IPS DF 6.9 (cell line): ENCODE measurements at regions not wholly inside any gene's neighbourhood (a gene's known extent, or its start where the extent isn't known, plus 50 kb on each side); places are given as distances from the start of the nearest gene placed in this dataset.
A peak's percentile ranks its signal among the peaks of the same experiment; 100 is the strongest.

Experiments
- DNase-seq: peaks from one replicate; pipeline ENCODE4 v3.0.0-alpha.2; 2013; ENCODE audit warnings: low read depth, low spot score
- H3K27ac ChIP-seq: one replicate; pipeline ENCODE4 v1.5.1; 2013; ENCODE audit warnings: low read length, control low read depth
- H3K27me3 ChIP-seq: 2 replicates; pipeline ENCODE4 v1.6.1; 2013; ENCODE audit warnings: mild to moderate bottlenecking, low read length; ENCODE audit not compliant: control insufficient read depth, insufficient read depth
- H3K36me3 ChIP-seq: 2 replicates; pipeline ENCODE4 v1.6.1; 2013; ENCODE audit warnings: low read length; ENCODE audit not compliant: control insufficient read depth, insufficient read depth
- H3K4me1 ChIP-seq: 2 replicates; pipeline ENCODE4 v1.6.1; 2013; ENCODE audit warnings: low read length; ENCODE audit not compliant: control insufficient read depth, insufficient read depth
- H3K4me3 ChIP-seq: 2 replicates; pipeline ENCODE4 v1.5.1; 2013; ENCODE audit warnings: mild to moderate bottlenecking, low read length
- H3K9me3 ChIP-seq: 2 replicates; pipeline ENCODE4 v1.6.1; 2013; ENCODE audit warnings: low read length, inconsistent platforms; ENCODE audit not compliant: control insufficient read depth, insufficient read depth
- WGBS: extraction: QIAGEN DNeasy Blood & Tissue Kit; methylation state at CpG from one replicate; pipeline ENCODE4 v1.1.7; 2013; ENCODE audit warnings: mixed read lengths, missing lambda C conversion rate; ENCODE audit not compliant: insufficient read length, insufficient coverage; 5-methylcytosine and 5-hydroxymethylcytosine counted together

- no CpG with 5 or more reads among the region's 9 CpGs for WGBS
- H3K4me3 ChIP-seq, result no peak overlapping the region
- no peaks in the 10 kb centered on the region for H3K27me3 ChIP-seq
- no peaks in the 10 kb centered on the region for H3K9me3 ChIP-seq
- H3K4me1 ChIP-seq, result no peaks in the 10 kb centered on the region
- H3K36me3 ChIP-seq, result no peaks in the 10 kb centered on the region
- no peak overlapping the region for H3K27ac ChIP-seq
- DNase-seq, result no peak
These were observed 72.3 kb downstream of the LINC00237 start for GRCh38 chr20:21033817-21034216.

GRCh38 chr20:21031666-21032065, 74.5 kb downstream of the LINC00237 start:
- Histone ChIP-seq H3K27me3 (no peaks in the 10 kb centered on the region), H3K27ac (no peak overlapping the region), H3K36me3 (no peaks in the 10 kb centered on the region), H3K4me1 (no peaks in the 10 kb centered on the region), H3K4me3 (no peak overlapping the region), H3K9me3 (no peaks in the 10 kb centered on the region)
- WGBS, result no CpG with 5 or more reads among the region's 1 CpG
- no peak for DNase-seq

GRCh38 chr20:21029341-21029740, 76.8 kb downstream of the LINC00237 start:
- Histone ChIP-seq H3K4me1 (no peaks in the 10 kb centered on the region), H3K27ac (no peak overlapping the region), H3K27me3 (no peaks in the 10 kb centered on the region), H3K36me3 (no peaks in the 10 kb centered on the region), H3K9me3 (no peaks in the 10 kb centered on the region), H3K4me3 (no peak overlapping the region)
- WGBS, result no CpG with 5 or more reads among the region's 3 CpGs
- no peak for DNase-seq

- Histone ChIP-seq H3K4me1 (no peaks in the 10 kb centered on the region), H3K27me3 (no peaks in the 10 kb centered on the region), H3K9me3 (no peaks in the 10 kb centered on the region), H3K27ac (no peak overlapping the region), H3K4me3 (no peak overlapping the region), H3K36me3 (no peaks in the 10 kb centered on the region)
- no peak for DNase-seq
- no CpG with 5 or more reads among the region's 4 CpGs for whole genome bisulfite sequencing
These were observed 77.2 kb downstream of the LINC00237 start for GRCh38 chr20:21028921-21029320.

- Histone ChIP-seq H3K4me3 (no peak overlapping the region), H3K4me1 (no peaks in the 10 kb centered on the region), H3K36me3 (no peaks in the 10 kb centered on the region), H3K9me3 (no peaks in the 10 kb centered on the region), H3K27ac (no peak overlapping the region), H3K27me3 (no peaks in the 10 kb centered on the region)
- no CpG with 5 or more reads among the region's 3 CpGs for WGBS
- DNase-seq, result no peak
These were observed 77.7 kb downstream of the LINC00237 start for GRCh38 chr20:21028436-21028835.

GRCh38 chr20:21027569-21027968, 78.6 kb downstream of the LINC00237 start:
- no peaks in the 10 kb centered on the region for H3K9me3 ChIP-seq
- WGBS, result no CpG with 5 or more reads among the region's 7 CpGs
- no peak overlapping the region for H3K27ac ChIP-seq
- no peaks in the 10 kb centered on the region for H3K4me1 ChIP-seq
- H3K4me3 ChIP-seq, result no peak overlapping the region
- H3K27me3 ChIP-seq, result no peaks in the 10 kb centered on the region
- H3K36me3 ChIP-seq, result no peaks in the 10 kb centered on the region
- peak; percentile 71 for DNase-seq

- WGBS, result no CpG with 5 or more reads among the region's 6 CpGs
These were observed 79.2 kb downstream of the LINC00237 start for GRCh38 chr20:21026951-21027350.

GRCh38 chr20:21024420-21024819, 81.7 kb downstream of the LINC00237 start:
- Histone ChIP-seq H3K36me3 (no peaks in the 10 kb centered on the region), H3K27ac (no peak overlapping the region), H3K9me3 (no peaks in the 10 kb centered on the region), H3K27me3 (no peaks in the 10 kb centered on the region), H3K4me1 (no peaks in the 10 kb centered on the region), H3K4me3 (no peak overlapping the region)
- no CpG with 5 or more reads among the region's 3 CpGs for WGBS
- no peak for DNase-seq

More at GRCh38 chr20:21026951-21027350, 79.2 kb downstream of the LINC00237 start:
- Histone ChIP-seq H3K36me3 (no peaks in the 10 kb centered on the region), H3K27ac (no peak overlapping the region), H3K9me3 (no peaks in the 10 kb centered on the region), H3K4me3 (no peak overlapping the region), H3K27me3 (no peaks in the 10 kb centered on the region), H3K4me1 (no peaks in the 10 kb centered on the region)
- no peak for DNase-seq

GRCh38 chr20:21022925-21023324, 83.2 kb downstream of the LINC00237 start:
- H3K27ac ChIP-seq, result no peak overlapping the region
- H3K4me3 ChIP-seq, result no peak overlapping the region
- no peak for DNase-seq
- H3K27me3 ChIP-seq, result no peaks in the 10 kb centered on the region
- H3K4me1 ChIP-seq, result no peaks in the 10 kb centered on the region
- no peaks in the 10 kb centered on the region for H3K36me3 ChIP-seq
- no peaks in the 10 kb centered on the region for H3K9me3 ChIP-seq
- WGBS, result no CpG with 5 or more reads among the region's 5 CpGs

- no CpG with 5 or more reads among the region's 1 CpG for WGBS
- Histone ChIP-seq H3K4me1 (no peaks in the 10 kb centered on the region), H3K27me3 (no peaks in the 10 kb centered on the region), H3K9me3 (no peaks in the 10 kb centered on the region), H3K27ac (no peak overlapping the region), H3K4me3 (no peak overlapping the region), H3K36me3 (no peaks in the 10 kb centered on the region)
- no peak for DNase-seq
These were observed 84.7 kb downstream of the LINC00237 start for GRCh38 chr20:21021472-21021790.

GRCh38 chr20:21020659-21021471, 85.3 kb downstream of the LINC00237 start:
- Histone ChIP-seq H3K36me3 (no peaks in the 10 kb centered on the region), H3K27me3 (no peaks in the 10 kb centered on the region), H3K27ac (no peak overlapping the region), H3K4me3 (no peak overlapping the region), H3K9me3 (no peaks in the 10 kb centered on the region), H3K4me1 (no peaks in the 10 kb centered on the region)
- no peak for DNase-seq
- no CpG with 5 or more reads among the region's 11 CpGs for WGBS
